ENCODE measurements at regions not wholly inside any gene's neighbourhood (a gene's known extent, or its start where the extent isn't known, plus 50 kb on each side); places are given as distances from the start of the nearest gene placed in this dataset.

GRCh38 chr1:220462752-220463151 is 65.2 kb upstream of the MARK1 start:
- TF ChIP-seq ZBTB17 (CRISPR knock-in tag; IDR thresholded peaks at IDR 0.05) (no peak), CTCF (IDR thresholded peaks at IDR 0.05 in 2 of 3, conservative IDR thresholded peaks at IDR 0.05 in 1 of 3; ENCODE audit: insufficient read depth in 2 of 3, low read depth in 1 of 3, low read length in 3 of 3) (no peak), KDM4B (IDR thresholded peaks at IDR 0.05; ENCODE audit: borderline replicate concordance in 2 of 2, low read depth in 1 of 2) (no peak), ZNF41 (CRISPR knock-in tag; conservative IDR thresholded peaks at IDR 0.05) (no peak)

Data from K562 (cell line).